GM19324 (cell line): ENCODE measurements at regions not wholly inside any gene's neighbourhood (a gene's known extent, or its start where the extent isn't known, plus 50 kb on each side); places are given as distances from the start of the nearest gene placed in this dataset.
"Not testable (repeated sequence)": the region's sequence is repeated elsewhere in the genome, so short reads cannot be mapped to it uniquely, and the experiment has no call there.

Experiments
- ATAC-seq: cut with Tn5 transposase; IDR thresholded peaks from one replicate; pipeline ENCODE4 v1.9.1; 2021; ENCODE audit warnings: mild to moderate bottlenecking, moderate library complexity; ENCODE audit not compliant: unreplicated experiment, low FRiP score

DNA sequence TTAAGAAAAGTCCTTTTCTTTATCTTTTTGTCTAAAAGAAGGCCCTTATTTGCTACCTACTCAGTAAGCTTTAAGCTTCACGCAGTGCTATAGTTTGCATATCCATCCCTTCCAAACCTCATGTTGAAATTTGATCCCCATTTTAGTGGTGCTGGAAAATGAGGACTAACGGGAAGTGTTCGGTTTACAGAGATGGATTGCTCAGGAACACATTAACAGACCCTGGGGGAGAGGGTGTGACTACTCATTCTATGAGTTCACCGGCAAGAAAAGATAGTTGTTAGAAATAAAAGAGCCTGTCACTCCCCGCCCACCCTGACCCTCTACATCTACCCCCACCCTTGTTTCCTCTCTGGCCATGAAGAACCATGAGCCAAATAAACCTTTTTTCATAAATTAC is 546.2 kb downstream of the MEI4 start:
- no peak for ATAC-seq

DNA sequence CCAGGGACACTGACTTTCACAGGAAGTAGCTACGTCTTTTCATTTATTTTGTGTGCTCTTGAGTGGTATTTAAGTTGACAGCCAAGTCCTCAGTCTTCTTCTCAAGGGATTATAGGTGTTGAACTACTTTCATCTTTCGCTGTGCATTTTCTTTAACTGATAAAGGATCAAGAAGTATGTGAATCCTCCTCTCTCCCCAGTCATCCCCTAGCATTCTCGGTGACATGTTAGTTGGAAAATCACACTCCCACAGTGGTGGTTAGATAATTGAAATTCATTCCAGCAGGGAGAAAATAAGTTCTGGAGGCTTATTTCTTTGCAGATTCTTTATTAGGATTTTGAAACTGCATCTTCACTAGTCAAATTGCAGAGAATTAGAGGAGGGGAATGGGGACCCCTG is 569.4 kb downstream of the MEI4 start:
- no peak for ATAC-seq

DNA sequence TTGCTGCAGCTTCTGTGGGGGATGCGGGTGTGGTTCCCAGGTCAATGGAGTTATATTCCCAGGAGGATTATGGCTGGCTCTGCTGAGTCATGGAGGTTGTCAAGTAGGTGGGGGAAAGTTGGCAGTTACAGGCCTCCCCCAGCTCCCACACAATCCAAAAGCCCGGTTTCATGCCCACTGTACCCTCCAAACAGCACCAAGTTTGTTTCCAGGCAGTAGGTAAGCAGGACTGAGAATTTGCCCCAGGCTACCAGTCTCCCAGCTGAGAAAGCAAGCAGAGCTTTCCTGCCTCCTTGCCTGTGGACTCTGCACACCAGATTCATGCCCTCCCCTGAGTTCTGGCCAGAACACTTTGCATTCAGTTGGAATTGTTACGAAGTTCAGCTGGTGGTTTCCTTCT is 578.2 kb downstream of the MEI4 start:
- no peak for ATAC-seq

DNA sequence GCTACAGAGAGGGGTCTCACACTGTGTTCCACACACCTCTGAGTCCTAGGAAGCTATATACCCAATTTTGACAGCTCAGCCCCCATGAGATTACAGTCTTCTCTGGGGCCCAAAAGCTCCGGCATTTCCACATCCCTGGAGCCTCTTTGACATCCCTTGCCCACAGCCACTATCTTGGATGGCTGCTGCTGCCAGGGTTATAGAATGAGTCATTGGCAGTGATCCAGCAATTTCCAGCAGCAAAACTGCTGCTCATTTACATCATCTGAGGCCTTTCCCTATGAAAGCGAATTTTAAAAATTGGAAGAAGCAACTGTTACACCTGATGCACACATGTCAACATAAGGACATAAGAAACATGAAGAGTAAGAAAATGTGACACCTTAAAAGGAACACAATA is 590.7 kb downstream of the MEI4 start:
- no peak for ATAC-seq

DNA sequence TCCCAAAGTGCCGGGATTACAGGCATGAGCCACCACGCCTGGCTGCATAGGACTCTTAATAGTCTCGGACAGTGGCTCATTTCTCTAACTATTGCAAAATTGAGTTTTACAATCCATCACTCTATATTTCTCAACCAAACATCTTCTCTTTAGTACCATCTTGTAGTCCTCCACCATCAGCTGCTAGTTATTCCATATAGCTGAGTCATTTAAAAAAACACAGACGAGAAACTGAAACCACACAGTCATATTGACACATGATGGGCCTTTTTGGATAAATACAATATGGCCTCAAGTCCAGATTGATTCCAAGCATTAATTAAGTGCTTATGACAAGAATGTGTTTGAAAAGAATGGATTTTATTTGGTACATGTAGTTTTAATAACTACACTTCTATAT is 599.1 kb downstream of the MEI4 start:
- no peak for ATAC-seq

DNA sequence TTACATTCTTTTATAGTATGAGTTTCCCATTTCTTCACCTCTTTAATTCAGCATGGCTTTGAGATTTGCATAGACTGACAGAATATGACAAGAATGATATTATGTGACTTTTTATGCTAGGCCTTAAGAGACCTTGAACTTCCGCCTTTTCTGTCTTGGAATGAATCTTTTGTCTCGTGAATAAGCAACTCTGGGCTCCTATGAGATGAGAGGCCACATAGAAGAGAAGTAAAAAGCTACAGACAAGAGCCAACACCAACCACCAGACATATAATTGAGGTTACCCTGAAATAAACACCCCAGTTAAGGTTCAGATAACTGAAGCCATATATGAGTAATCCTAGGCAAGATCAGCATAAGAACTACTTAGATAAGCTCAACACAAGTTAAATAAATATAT is 600.8 kb downstream of the MEI4 start:
- ATAC-seq: no peak

DNA sequence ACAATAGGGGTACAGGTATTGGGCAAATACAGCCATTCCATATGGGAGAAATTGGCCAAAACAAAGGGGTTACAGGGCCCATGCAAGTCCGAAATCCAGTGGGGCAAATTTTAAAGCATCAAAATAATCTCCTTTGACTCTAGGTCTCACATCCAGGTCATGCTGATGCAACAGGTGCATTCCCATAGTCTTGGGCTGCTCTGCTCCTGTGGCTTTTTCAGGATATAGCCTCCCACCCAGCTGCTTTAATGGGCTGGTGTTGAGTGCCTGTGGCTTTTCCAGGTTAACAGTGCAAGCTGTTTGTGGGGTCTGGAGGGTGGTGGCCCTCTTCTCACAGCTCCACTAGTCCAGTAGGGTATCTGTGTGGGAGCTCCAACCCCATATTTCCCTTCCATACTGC is 607.1 kb downstream of the MEI4 start:
- ATAC-seq: no peak

DNA sequence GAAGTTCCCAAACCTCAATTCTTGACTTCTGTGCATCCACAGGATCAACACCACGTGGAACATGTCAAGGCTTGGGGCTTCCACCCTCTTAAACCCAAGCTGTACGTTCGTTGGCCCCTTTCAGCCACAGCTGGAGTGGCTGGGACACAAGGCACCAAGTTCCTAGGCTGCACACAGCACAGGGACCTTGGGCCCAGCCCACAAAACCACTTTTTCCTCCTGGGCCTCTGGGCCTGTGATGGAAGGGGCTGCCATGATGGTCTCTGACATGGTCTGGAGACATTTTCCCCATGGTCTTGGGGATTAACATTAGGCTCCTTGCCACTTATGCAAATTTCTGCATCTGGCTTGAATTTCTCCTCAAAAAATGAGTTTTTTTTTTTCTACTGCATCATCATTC is 606.9 kb upstream of the IRAK1BP1 start:
- not testable (repeated sequence) for ATAC-seq

DNA sequence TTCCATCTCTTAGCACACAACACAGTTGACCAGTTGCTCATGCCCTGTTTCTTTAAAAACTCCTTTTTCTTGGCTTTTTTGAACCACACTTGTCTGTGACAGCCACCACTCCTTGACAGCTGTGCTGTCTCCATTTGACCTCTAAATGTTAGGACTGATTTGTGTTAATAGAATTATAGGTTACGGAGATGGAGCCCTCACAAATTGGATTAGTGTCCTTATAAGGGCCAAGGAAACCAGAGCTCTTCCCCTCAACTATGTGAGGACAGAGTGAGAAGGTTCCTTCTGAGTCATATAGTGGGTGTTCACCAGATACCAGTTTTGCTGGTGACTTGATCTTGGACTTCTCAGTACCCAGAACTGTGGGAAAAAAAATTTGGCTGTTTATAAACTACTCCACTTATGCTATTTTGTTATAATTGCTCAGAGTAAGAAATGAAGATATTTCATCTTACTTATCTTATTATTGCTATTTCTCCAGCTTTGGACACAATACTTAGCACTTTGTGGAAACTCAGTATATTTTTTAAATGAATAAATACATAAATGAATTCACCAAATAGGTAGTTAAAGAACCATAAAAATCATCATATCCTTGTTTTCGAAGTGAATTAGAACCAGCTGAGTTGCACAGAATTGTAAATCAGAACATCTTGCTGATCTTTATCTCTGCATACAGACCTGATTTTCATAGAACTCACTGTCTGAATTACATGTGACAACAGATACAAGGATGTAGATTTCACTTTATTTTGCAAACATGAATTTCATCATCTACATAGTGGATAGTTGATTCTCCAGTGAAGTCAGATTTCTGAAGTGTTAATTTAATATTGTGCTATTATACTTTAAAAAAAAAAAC is 598.5 kb upstream of the IRAK1BP1 start:
- no peak for ATAC-seq

DNA sequence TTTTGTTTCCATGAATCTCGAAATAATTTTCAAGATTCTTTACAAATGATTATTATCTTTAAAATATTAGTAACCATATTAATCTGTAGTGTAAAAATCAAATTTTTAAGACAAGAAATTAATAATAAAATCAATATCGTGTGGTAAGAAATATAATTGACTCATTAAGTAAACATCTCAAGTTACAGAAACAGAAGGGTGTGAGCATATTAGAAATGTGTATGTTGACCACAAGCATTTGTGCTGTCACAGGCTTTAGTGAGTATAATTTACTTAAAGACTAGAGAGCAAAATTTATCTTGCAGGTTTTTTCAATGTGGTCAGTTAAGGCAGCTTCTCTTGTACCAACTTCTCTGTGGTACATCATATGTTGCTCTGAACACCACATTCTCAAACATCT is 566.5 kb upstream of the IRAK1BP1 start:
- no peak for ATAC-seq

DNA sequence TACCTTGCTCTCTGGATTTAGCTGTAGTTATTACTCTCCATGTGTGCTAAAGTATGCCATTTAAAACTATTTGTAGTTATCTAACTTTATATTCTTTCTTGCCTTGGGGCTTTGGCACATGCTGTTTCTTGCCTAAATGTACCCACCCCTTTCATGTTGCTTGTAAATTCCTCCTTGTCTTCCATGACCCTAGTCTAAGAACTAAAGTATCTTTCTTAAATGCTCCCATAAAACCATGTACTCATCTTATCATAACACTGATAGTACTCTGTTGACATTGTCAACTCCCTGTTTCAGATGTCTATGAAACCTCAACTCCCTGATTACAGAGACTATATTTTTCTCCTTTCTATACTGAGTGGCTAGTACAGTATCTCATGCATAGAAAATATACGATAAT is 564.9 kb upstream of the IRAK1BP1 start:
- no peak for ATAC-seq

DNA sequence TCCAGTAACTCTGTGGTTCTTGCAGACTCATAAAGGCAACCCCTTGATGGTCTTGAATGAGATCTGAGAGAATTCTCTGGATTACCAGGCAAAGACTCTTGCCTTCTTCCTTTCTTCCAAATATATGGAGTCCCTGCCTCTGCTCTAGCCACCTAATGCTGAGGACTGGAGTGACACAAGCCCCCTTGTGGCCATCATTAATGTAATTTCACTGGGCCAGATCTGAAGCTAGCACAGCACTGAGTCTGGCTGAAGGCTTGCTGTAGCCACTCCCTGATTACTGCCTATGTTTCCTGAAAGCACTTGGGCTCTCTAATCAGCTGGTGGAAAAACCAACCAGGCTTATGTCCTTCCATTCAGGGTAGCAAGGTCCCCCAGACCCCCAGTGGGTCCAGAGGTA is 559.3 kb upstream of the IRAK1BP1 start:
- ATAC-seq: no peak

DNA sequence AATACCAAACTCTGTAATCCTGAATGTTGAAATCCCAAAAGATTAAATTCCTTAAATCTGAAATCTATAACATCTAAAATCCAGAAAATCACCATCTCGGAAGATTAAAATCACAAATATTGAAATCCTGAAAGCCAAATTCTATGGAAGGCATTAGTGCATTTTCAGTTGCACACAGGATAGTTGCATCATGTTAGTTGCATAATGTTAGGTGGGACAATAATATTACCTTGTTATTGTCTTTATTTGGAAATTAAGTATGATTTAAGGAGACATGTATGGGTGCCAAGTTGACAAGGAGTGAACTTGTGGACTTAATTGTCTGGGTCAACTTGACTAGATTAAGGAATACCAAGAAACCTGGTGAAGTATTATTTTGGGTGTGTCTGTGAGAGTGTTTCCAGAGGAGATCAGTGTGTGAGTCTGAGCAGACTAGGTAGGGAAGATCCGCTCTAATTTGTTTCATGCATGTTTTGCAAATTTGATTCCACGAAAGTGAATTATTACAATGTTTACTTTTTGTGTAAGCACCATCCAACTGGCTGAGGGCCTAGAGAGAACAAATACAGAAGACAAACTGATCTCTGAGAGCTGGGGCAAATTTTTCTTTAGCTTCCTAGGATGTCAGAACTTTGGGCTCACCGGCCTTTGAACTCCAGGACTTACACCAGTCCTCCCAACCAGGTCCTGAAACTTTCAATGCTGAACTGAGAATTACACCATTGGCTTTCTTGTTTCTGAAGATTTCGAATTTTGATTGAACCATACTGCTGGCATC is 545.1 kb upstream of the IRAK1BP1 start:
- no peak for ATAC-seq

DNA sequence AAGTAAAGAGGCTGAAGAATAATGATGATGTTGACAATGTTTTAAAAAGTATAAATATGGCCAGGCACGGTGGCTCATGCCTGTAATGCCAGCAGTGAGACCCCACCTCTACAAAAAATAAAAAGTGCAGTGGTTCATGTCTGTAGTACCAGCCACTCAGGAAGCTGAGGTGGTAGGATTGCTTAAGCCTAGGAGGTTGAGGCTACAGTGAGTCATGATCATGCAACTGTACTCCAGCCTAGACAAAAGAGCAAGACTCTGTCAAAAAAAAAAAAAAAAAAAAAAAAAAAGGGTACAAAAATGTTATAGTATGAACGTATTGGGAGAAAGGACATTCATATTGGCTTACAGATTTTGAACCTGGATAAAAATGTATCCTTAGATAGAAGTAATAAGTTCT is 543.1 kb upstream of the IRAK1BP1 start:
- no peak for ATAC-seq

DNA sequence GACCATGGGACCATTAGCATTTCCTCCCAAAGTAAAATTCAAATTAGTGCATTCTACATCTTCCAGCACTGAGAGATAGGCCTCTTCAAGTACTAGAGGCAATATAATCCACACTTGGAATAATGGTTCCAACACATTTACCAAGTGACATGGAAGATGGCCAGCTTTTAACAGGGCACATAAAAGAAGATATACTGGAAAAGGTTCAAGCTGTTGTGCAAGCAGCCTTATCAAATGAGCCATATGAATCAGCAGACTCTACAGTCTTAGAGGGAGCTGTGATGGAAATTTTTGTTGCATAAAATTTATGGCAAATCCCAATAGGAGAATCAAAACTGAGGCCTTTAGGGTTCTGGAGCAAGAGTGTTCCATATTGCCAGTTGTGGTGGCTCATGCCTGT is 526.6 kb upstream of the IRAK1BP1 start:
- ATAC-seq: no peak

DNA sequence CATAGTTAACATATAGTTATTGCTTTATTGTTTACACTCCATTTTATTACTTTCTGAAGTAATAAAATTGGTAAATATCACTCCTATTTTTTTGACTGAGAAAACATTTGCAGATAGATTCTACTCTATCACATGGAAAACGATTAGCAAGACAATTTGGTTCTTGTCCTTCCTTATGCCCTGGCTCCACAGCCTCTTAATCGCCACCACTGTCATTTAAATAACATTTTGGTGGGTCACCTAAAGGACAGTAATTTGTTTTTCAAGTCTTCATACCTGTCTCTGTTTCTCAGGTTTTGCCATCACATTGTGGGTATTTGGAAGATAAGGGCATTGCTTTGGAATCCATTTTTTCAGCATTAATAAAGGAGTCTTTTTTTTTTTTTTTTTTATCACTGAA is 521.5 kb upstream of the IRAK1BP1 start:
- ATAC-seq: no peak

DNA sequence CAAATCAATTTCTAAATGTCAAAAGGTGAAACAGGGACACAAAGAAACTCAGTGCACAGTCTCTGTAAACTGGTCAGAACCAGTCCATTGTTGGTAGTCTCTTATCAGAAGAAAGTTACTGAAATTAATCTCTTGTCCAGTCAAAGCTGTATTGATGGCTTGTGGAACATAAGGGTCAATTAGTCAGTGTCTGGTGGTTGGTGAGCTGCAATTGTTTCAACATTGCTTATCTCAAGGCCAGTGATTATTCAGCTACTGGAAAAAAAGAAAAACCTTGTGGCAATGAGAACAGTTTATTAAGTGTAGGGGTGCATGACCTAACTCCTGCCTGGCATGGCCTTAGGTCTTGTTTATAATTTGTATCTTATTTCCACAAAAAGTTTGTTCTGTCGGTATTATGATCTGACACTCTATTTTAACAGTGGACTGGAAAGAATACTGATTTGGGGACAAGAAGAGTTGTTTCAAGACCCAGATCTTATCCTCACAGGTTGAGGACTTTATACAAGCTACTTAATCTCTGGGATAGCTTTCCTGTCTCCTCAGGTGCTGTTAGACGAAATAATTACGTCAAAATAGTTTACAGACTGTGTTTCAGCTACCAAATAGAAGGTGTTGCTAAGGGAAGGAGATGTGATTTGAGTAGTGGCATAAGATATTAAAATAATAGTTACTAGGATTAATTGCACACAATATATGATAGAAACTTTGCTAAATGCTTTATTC is 520.0 kb upstream of the IRAK1BP1 start:
- no peak for ATAC-seq

DNA sequence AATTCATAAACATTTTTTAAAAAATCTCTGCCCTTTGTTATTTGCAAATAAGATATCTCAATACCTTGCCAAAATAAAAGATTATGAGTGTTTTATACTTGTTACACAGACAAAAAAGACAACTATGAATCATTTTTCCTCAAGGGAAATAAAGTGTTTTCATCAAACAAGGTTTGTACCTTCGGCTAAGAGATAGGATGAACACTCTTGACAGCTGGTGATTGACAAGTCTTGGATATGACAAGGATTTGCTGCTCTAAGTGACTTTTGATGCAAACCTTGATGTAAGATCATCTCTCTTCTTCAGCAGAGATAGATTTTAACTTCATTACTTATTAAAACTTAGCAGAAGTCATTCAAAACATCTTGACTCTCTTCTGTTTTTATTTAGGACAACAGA is 514.3 kb upstream of the IRAK1BP1 start:
- ATAC-seq: no peak

DNA sequence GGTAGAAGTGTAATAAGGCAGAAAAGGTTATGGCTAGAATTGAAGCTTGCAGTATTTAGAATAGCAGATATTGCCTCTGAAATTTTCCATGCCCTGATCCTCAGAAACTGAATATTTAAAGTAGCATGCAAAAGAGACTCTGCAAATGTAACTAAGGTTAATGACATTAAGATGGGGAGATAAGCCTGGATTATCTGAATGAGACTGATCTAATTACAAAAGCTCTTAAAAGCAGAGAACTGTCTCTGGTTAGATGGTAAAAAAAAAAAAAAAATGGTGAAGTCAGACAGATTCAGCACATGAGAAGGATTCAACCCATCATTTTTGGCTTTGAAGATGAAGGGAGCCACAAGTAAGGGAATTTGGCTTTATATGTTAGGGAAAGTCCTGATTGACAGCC is 503.7 kb upstream of the IRAK1BP1 start:
- no peak for ATAC-seq

DNA sequence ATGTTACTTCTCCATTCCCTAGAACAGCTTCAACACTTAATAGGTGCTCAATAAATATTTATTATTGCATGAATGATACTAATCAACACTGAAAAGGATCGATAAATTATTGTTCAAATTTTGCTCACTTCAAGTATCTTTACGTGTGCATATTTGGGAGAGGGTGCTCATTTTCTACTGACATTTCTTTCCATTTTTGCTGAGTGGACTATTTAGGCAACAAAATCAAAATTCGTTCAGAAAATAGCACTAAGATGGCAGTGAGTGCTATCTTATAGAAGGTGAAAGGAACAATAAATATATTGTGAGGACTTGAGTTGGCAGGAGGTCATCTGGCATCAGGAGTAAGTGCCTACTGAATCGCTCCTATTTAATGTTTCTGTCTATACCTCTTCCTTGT is 501.9 kb upstream of the IRAK1BP1 start:
- no peak for ATAC-seq

DNA sequence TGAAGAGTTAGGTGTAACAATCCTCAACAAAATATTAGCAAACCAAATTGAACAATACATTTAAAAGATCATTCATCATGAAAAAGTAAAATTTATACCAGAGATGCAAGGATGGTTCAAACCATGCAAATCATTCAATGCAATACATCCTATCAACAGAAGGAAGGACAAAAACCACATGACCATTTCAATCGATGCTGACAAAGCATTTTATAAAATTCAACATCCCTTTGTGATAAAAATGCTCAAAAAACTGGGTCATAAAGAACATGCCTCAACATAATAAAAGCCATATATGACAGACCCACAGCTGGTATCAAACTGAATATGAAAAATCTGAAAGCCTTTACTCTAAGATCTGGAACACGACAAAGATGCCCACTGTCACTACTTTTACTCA is 490.3 kb upstream of the IRAK1BP1 start:
- no peak for ATAC-seq
